ENCODE measurements at regions not wholly inside any gene's neighbourhood (a gene's known extent, or its start where the extent isn't known, plus 50 kb on each side); places are given as distances from the start of the nearest gene placed in this dataset.

- H3K36me3 ChIP-seq (ENCODE audit: insufficient read depth, low read length): no peaks in the 10 kb centered on the region
- no peaks in the 10 kb centered on the region for H3K4me1 ChIP-seq (ENCODE audit: insufficient read depth, low read length, poor library complexity, severe bottlenecking)
- CTCF ChIA-PET (ENCODE audit: unreplicated experiment): no interaction called here
- intact Hi-C loops (cut with micrococcal nuclease; ENCODE audit: unreplicated experiment): loop anchor here (10.0 kb wide), 1 partner anchor 809 kb away; no protein-coding TSS in a partner anchor
- TF ChIP-seq EZH2phosphoT487 (IDR thresholded peaks at IDR 0.05; ENCODE audit: borderline replicate concordance, low read depth, low read length): no peak
- TF ChIP-seq CTCF (conservative IDR thresholded peaks at IDR 0.05; ENCODE audit: low read length): no peak
- no peaks in the 10 kb centered on the region for H3K9me3 ChIP-seq (ENCODE audit: low read length)
- POLR2A ChIA-PET: no interaction called here
- no peak overlapping the region for H3K4me3 ChIP-seq (ENCODE audit: low read depth, low read length, poor library complexity, severe bottlenecking)
- no peaks in the 10 kb centered on the region for H3K9me2 ChIP-seq (ENCODE audit: insufficient read depth, low read length)
- H2AFZ ChIP-seq (ENCODE audit: low read length): no peak overlapping the region
- DNase-seq (ENCODE audit: low spot score): no peak
- no peak overlapping the region for H3K27ac ChIP-seq (ENCODE audit: low read depth, low read length, poor library complexity, severe bottlenecking)
- no peak overlapping the region for H3K4me2 ChIP-seq (ENCODE audit: low read length)
- no TSS peak for BruUV-seq (replicated peaks)
- H3K79me2 ChIP-seq (ENCODE audit: insufficient read depth, low read depth, low read length): no peaks in the 10 kb centered on the region
- H4K20me1 ChIP-seq (ENCODE audit: insufficient read depth, low read length): no peaks in the 10 kb centered on the region
Observed at GRCh38 chr9:13615660-13616490, 336.4 kb upstream of the MPDZ start.

GRCh38 chr9:13614060-13614459, 334.6 kb upstream of the MPDZ start:
- H3K27ac ChIP-seq (ENCODE audit: low read depth, low read length, poor library complexity, severe bottlenecking): no peak overlapping the region
- H3K4me1 ChIP-seq (ENCODE audit: insufficient read depth, low read length, poor library complexity, severe bottlenecking): no peaks in the 10 kb centered on the region
- H3K4me3 ChIP-seq (ENCODE audit: low read depth, low read length, poor library complexity, severe bottlenecking): no peak overlapping the region
- POLR2A ChIA-PET: no interaction called here
- intact Hi-C loops (cut with micrococcal nuclease; ENCODE audit: unreplicated experiment): loop anchor here (10.0 kb wide), 1 partner anchor 811 kb away; no protein-coding TSS in a partner anchor
- no peaks in the 10 kb centered on the region for H3K9me3 ChIP-seq (ENCODE audit: low read length)
- no peaks in the 10 kb centered on the region for H3K36me3 ChIP-seq (ENCODE audit: insufficient read depth, low read length)
- H3K79me2 ChIP-seq (ENCODE audit: insufficient read depth, low read depth, low read length): no peaks in the 10 kb centered on the region
- TF ChIP-seq EZH2phosphoT487 (IDR thresholded peaks at IDR 0.05; ENCODE audit: borderline replicate concordance, low read depth, low read length) (no peak), CTCF (conservative IDR thresholded peaks at IDR 0.05; ENCODE audit: low read length) (no peak)
- H2AFZ ChIP-seq (ENCODE audit: low read length): no peak overlapping the region
- no peak overlapping the region for H3K4me2 ChIP-seq (ENCODE audit: low read length)
- CTCF ChIA-PET (ENCODE audit: unreplicated experiment): no interaction called here
- no peak for DNase-seq (ENCODE audit: low spot score)
- no peaks in the 10 kb centered on the region for H4K20me1 ChIP-seq (ENCODE audit: insufficient read depth, low read length)
- H3K9me2 ChIP-seq (ENCODE audit: insufficient read depth, low read length): no peaks in the 10 kb centered on the region
- BruUV-seq (replicated peaks): no TSS peak

GRCh38 chr9:13613296-13613695, 333.8 kb upstream of the MPDZ start:
- DNase-seq (ENCODE audit: low spot score): no peak
- ChIA-PET POLR2A (no interaction called here), CTCF (ENCODE audit: unreplicated experiment) (no interaction called here)
- no TSS peak for BruUV-seq (replicated peaks)
- Histone ChIP-seq H3K4me1 (ENCODE audit: insufficient read depth, low read length, poor library complexity, severe bottlenecking) (no peaks in the 10 kb centered on the region), H4K20me1 (ENCODE audit: insufficient read depth, low read length) (no peaks in the 10 kb centered on the region), H3K36me3 (ENCODE audit: insufficient read depth, low read length) (no peaks in the 10 kb centered on the region), H3K27ac (ENCODE audit: low read depth, low read length, poor library complexity, severe bottlenecking) (no peak overlapping the region), H3K9me2 (ENCODE audit: insufficient read depth, low read length) (no peaks in the 10 kb centered on the region), H3K79me2 (ENCODE audit: insufficient read depth, low read depth, low read length) (no peaks in the 10 kb centered on the region), H3K4me3 (ENCODE audit: low read depth, low read length, poor library complexity, severe bottlenecking) (no peak overlapping the region), H2AFZ (ENCODE audit: low read length) (no peak overlapping the region), H3K9me3 (ENCODE audit: low read length) (no peaks in the 10 kb centered on the region), H3K4me2 (ENCODE audit: low read length) (no peak overlapping the region)
- intact Hi-C loops (cut with micrococcal nuclease; ENCODE audit: unreplicated experiment): loop anchor here (10.0 kb wide), 1 partner anchor 812 kb away; no protein-coding TSS in a partner anchor
- no peak for TF ChIP-seq EZH2phosphoT487 (IDR thresholded peaks at IDR 0.05; ENCODE audit: borderline replicate concordance, low read depth, low read length)

Data from OCI-LY7 (cell line).